Uterus (tissue), 3 donors: ENCODE measurements at regions not wholly inside any gene's neighbourhood (a gene's known extent, or its start where the extent isn't known, plus 50 kb on each side); places are given as distances from the start of the nearest gene placed in this dataset.

Experiments used
- DNase-seq, 2 donors: peaks; one replicate each; pipeline ENCODE4 v3.0.0-alpha.2; 2019 to 2020
- H3K27ac ChIP-seq, 2 donors: fragments of 200-600 bp; sonication (generic); 1 replicate in 1 of 2; 2 replicates in 1 of 2; pipeline ENCODE4 v1.5.1; 2016 to 2018
- H3K27me3 ChIP-seq, 2 donors: fragments of 200-600 bp; sonication (generic); one replicate each; pipeline ENCODE4 v1.5.1; 2018 to 2019; ENCODE audit warnings: control low read depth in 1 of 2
- H3K36me3 ChIP-seq, 2 donors: fragments of 200-600 bp; sonication (generic); one replicate each; pipeline ENCODE4 v1.5.1; 2019; ENCODE audit warnings: control low read depth in 1 of 2
- H3K4me1 ChIP-seq, 2 donors: fragments of 200-600 bp; sonication (generic); one replicate each; pipeline ENCODE4 v1.5.1; 2018 to 2019; ENCODE audit warnings: control low read depth in 1 of 2
- H3K4me3 ChIP-seq, 2 donors: fragments of 200-600 bp; sonication (generic); 1 replicate in 1 of 2; 2 replicates in 1 of 2; pipeline ENCODE4 v1.5.1; 2018 to 2019; ENCODE audit warnings: mild to moderate bottlenecking in 1 of 2
- H3K9me3 ChIP-seq, 2 donors: fragments of 200-600 bp; sonication (generic); one replicate each; pipeline ENCODE4 v1.5.1; 2019; ENCODE audit warnings: control low read depth in 1 of 2
- CTCF ChIP-seq, 4 experiments: fragments of 200-600 bp in 2 of 4; fragments of 450-650 bp in 2 of 4; sonication (generic) in 2 of 4; IDR thresholded peaks; one replicate each; pipeline ENCODE4 v1.5.1; 2016 to 2019; ENCODE audit warnings: antibody characterized with exemption in 4 of 4, mild to moderate bottlenecking in 2 of 4, moderate library complexity in 1 of 4
- POLR2A ChIP-seq, 2 donors: fragments of 450-650 bp; IDR thresholded peaks; one replicate each; pipeline ENCODE4 v1.6.1; 2016; ENCODE audit warnings: antibody characterized with exemption in 2 of 2, mild to moderate bottlenecking in 1 of 2, moderate library complexity in 1 of 2
- intact Hi-C: fragments of 100-400 bp; cut with DNase I; formaldehyde crosslinking; loops from one replicate; pipeline ENCODE4 v1.15.1; 2023; ENCODE audit warnings: low total_unique reads
- donor health status: DM: yes; HTN: yes; CAD: no.

- intact Hi-C loops, result no loop called here
- Histone ChIP-seq H3K36me3 (no peaks in the 10 kb centered on the region), H3K9me3 (no peaks in the 10 kb centered on the region), H3K4me3 (peak overlapping the region in 1 of 2 donors; percentile 27), H3K4me1 (no peaks in the 10 kb centered on the region), H3K27me3 (no peaks in the 10 kb centered on the region), H3K27ac (peak overlapping the region; percentile 17 to 38)
- DNase-seq, result no peak
- TF ChIP-seq POLR2A (IDR thresholded peaks at IDR 0.05) (no peak), CTCF (IDR thresholded peaks at IDR 0.05) (peak in 2 of 4 experiments; percentile 12 to 24)
These were observed 65.7 kb upstream of the SYT6 start for GRCh38 chr1:114219172-114219868.

DNA sequence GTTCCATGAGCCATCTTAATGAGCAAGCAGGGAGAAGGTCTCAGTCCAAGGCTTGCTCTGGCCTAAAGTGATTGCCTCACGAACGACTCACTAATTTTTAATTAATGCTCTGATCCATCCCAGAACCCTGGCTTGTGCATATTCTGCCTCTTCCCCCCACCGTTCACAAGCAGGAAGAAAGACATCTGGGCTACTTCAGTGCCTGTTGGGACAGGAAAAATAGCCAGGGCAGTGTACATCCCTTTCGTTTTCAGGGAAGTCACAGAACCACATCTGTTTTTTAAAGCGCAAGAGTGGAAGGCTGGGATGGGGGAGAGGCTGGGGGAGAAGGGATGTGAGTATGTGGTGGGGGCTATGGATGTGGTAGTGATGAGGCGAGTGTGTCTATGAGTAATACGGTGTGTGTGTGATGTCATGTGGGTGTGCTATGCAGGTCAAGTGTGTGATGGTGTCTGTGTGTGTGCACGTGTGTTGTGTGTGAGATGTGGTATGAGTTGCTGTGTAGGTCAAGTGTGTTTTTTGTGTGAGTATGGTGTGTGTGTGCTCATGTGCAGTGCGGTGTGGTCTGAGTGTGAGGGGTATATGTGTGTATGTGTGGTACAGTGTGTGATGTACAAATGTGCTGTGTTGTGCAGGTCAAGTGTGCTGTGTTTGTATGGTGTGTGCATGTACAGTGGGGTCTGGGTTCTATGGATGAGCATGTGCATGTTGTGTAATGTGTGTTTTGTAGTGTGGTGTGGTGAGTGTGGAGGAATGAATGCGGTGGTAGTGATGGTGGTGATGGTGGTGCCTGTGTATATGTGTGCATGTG is 64.9 kb upstream of the SYT6 start:
- Histone ChIP-seq H3K27me3 (no peaks in the 10 kb centered on the region), H3K4me3 (peak overlapping the region in 1 of 2 donors; percentile 27), H3K9me3 (no peaks in the 10 kb centered on the region), H3K36me3 (no peaks in the 10 kb centered on the region), H3K4me1 (no peaks in the 10 kb centered on the region), H3K27ac (peak overlapping the region; percentile 38 to 53)
- intact Hi-C loops, result no loop called here
- TF ChIP-seq CTCF (IDR thresholded peaks at IDR 0.05) (no peak), POLR2A (IDR thresholded peaks at IDR 0.05) (no peak)
- peak in 1 of 2 donors; percentile 22 for DNase-seq

DNA sequence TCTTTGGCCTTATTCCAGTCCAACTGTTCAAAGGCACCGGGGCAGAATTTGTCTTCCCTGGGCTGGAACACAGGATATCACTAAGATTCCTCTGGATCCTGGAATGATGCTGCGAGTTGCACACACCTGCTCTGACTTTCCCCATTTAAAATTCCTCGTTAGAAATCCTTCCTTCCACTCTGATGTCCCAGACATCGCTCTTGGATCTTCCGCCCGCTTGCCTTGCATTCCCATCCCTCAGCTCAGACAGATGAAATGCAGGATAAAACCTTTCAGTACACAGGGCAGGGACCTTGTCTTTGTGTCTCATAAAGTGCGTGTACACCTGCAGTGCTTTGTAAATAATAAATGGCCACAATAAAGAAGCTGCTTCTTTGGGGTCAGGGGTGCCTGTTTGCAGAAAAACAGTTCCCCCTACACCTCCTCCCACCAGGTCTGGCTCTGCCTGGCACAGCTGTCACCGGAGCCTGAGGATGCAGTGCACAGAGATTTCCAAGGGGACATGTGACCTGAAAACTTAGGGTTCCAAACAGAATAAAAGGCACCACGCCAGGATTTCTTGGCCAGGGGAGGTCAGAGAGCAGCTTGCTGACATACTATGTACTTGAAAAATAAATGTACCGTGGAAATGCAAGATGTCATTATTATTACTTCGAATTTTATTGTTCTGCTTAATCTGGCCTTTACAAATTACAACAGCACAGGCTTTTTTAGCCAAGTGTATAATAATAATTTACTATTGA is 62.9 kb upstream of the SYT6 start:
- Histone ChIP-seq H3K9me3 (no peaks in the 10 kb centered on the region), H3K36me3 (no peaks in the 10 kb centered on the region), H3K27ac (no peak overlapping the region), H3K4me3 (no peak overlapping the region), H3K4me1 (no peaks in the 10 kb centered on the region), H3K27me3 (no peaks in the 10 kb centered on the region)
- intact Hi-C loops, result no loop called here
- no peak for TF ChIP-seq POLR2A (IDR thresholded peaks at IDR 0.05)
- no peak for DNase-seq

- no peak overlapping the region for H3K27ac ChIP-seq
- TF ChIP-seq CTCF (IDR thresholded peaks at IDR 0.05), result no peak
- TF ChIP-seq POLR2A (IDR thresholded peaks at IDR 0.05), result no peak
- H3K36me3 ChIP-seq, result no peaks in the 10 kb centered on the region
- intact Hi-C loops, result no loop called here
- no peak overlapping the region for H3K4me3 ChIP-seq
- H3K4me1 ChIP-seq, result no peaks in the 10 kb centered on the region
- no peaks in the 10 kb centered on the region for H3K9me3 ChIP-seq
- H3K27me3 ChIP-seq, result no peaks in the 10 kb centered on the region
- DNase-seq, result no peak
These were observed 61.8 kb upstream of the SYT6 start for GRCh38 chr1:114215436-114215835.

GRCh38 chr1:114214016-114214415 is 60.3 kb upstream of the SYT6 start:
- no peak overlapping the region for H3K4me3 ChIP-seq
- no peaks in the 10 kb centered on the region for H3K36me3 ChIP-seq
- DNase-seq, result no peak
- no peaks in the 10 kb centered on the region for H3K27me3 ChIP-seq
- no peak for TF ChIP-seq CTCF (IDR thresholded peaks at IDR 0.05)
- TF ChIP-seq POLR2A (IDR thresholded peaks at IDR 0.05), result no peak
- H3K9me3 ChIP-seq, result no peaks in the 10 kb centered on the region
- no peaks in the 10 kb centered on the region for H3K4me1 ChIP-seq
- no peak overlapping the region for H3K27ac ChIP-seq
- intact Hi-C loops, result no loop called here
